NCI-H2029 treated with DMSO at 0.1 percent for 48 hours (cell line): ENCODE measurements at regions not wholly inside any gene's neighbourhood (a gene's known extent, or its start where the extent isn't known, plus 50 kb on each side); places are given as distances from the start of the nearest gene placed in this dataset.
"Not testable (repeated sequence)": the region's sequence is repeated elsewhere in the genome, so short reads cannot be mapped to it uniquely, and the experiment has no call there.

Experiments used
- DNase-seq: peaks from one replicate; lab custom pipeline; 2025; lab: John Stamatoyannopoulos, UW

GRCh38 chr5:36426070-36426469 is 124.4 kb upstream of the RANBP3L start:
- DNase-seq, result not testable (repeated sequence)

- DNase-seq, result no peak
Measured at GRCh38 chr5:36435516-36435915, 133.8 kb upstream of the RANBP3L start.

GRCh38 chr5:36436306-36436705 is 134.6 kb upstream of the RANBP3L start:
- no peak for DNase-seq

- no peak for DNase-seq
Measured at GRCh38 chr5:36438765-36439561, 137.3 kb upstream of the RANBP3L start.

- DNase-seq, result no peak
Measured at GRCh38 chr5:36440300-36440699, 138.6 kb upstream of the RANBP3L start.

GRCh38 chr5:36441280-36441679 is 139.6 kb upstream of the RANBP3L start:
- no peak for DNase-seq

GRCh38 chr5:36442352-36442751 is 140.7 kb upstream of the RANBP3L start:
- no peak for DNase-seq

GRCh38 chr5:36442796-36443195 is 141.1 kb upstream of the RANBP3L start:
- DNase-seq, result no peak

GRCh38 chr5:36443941-36444340 is 142.2 kb upstream of the RANBP3L start:
- DNase-seq, result no peak

GRCh38 chr5:36444582-36445418 is 143.1 kb upstream of the RANBP3L start:
- DNase-seq, result no peak

- DNase-seq, result no peak
Measured at GRCh38 chr5:36447776-36448175, 146.1 kb upstream of the RANBP3L start.

- DNase-seq, result no peak
Measured at GRCh38 chr5:36450229-36451014, 148.7 kb upstream of the RANBP3L start.

GRCh38 chr5:36452424-36453006 is 150.8 kb upstream of the RANBP3L start:
- no peak for DNase-seq

GRCh38 chr5:36457511-36458270 is 148.7 kb upstream of the SLC1A3 start:
- no peak for DNase-seq

GRCh38 chr5:36458746-36459145 is 147.7 kb upstream of the SLC1A3 start:
- no peak for DNase-seq

- no peak for DNase-seq
Measured at GRCh38 chr5:36459176-36460135, 146.9 kb upstream of the SLC1A3 start.

- DNase-seq, result no peak
Measured at GRCh38 chr5:36462295-36463021, 143.9 kb upstream of the SLC1A3 start.

GRCh38 chr5:36475942-36476341 is 130.5 kb upstream of the SLC1A3 start:
- not testable (repeated sequence) for DNase-seq

- DNase-seq, result no peak
Measured at GRCh38 chr5:36478646-36479317, 127.6 kb upstream of the SLC1A3 start.
